H1 (cell line): ENCODE measurements at regions not wholly inside any gene's neighbourhood (a gene's known extent, or its start where the extent isn't known, plus 50 kb on each side); places are given as distances from the start of the nearest gene placed in this dataset.
A peak's percentile ranks its signal among the peaks of the same experiment; 100 is the strongest.

ENCODE experiments used
- CTCF ChIA-PET: fragments of 300-600 bp; sonication (Branson Sonifier 250); formaldehyde crosslinking; loops from one replicate; lab custom pipeline; 2021; ENCODE audit not compliant: partially characterized antibody; lab: Charles Lee
- POLR2A ChIA-PET: fragments of 300-600 bp; sonication (Branson Sonifier 250); formaldehyde crosslinking; loops from one replicate; lab custom pipeline; 2021; ENCODE audit warnings: inconsistent platforms; ENCODE audit not compliant: partially characterized antibody; lab: Charles Lee
- DNase-seq, 2 experiments: peaks; one replicate each; pipeline versions ENCODE4 v3.0.0 to v3.0.0-alpha.2; 2010 to 2022; ENCODE audit warnings: low spot score in 2 of 2, low read depth in 1 of 2, mixed read lengths in 1 of 2
- FAIRE-seq: peaks from 2 replicates; lab custom pipeline; 2011; peaks lifted over from hg19 to GRCh38; lab: Jason Lieb, UNC
- H2AFZ ChIP-seq: 2 replicates; pipeline ENCODE4 v1.8.1; 2012; ENCODE audit warnings: low read length, inconsistent platforms
- H2AK5ac ChIP-seq: 2 replicates; pipeline ENCODE4 v1.6.1; 2013; ENCODE audit warnings: low read depth, low read length
- H2BK120ac ChIP-seq: replicated peaks from 2 replicates; pipeline ENCODE3; 2013; ENCODE audit warnings: low read depth, low read length, inconsistent platforms
- H2BK12ac ChIP-seq: 2 replicates; pipeline ENCODE4 v1.6.1; 2013; ENCODE audit warnings: low read depth, low read length
- H2BK15ac ChIP-seq: 2 replicates; pipeline ENCODE4 v1.6.1; 2013; ENCODE audit warnings: low read length
- H2BK20ac ChIP-seq: 2 replicates; pipeline ENCODE4 v1.6.1; 2013; ENCODE audit warnings: low read length
- H2BK5ac ChIP-seq: 2 replicates; pipeline ENCODE4 v1.6.1; 2013; ENCODE audit warnings: low read depth, low read length
- H3K14ac ChIP-seq: 2 replicates; pipeline ENCODE4 v1.6.1; 2013; ENCODE audit warnings: inconsistent platforms; ENCODE audit not compliant: insufficient read length
- H3K18ac ChIP-seq: 2 replicates; pipeline ENCODE4 v1.6.1; 2013; ENCODE audit warnings: low read length; ENCODE audit errors: extremely low read depth
- H3K23ac ChIP-seq: 2 replicates; pipeline ENCODE4 v1.6.1; 2013; ENCODE audit warnings: inconsistent platforms; ENCODE audit not compliant: insufficient read length
- H3K23me2 ChIP-seq: 2 replicates; pipeline ENCODE4 v1.6.1; 2013; ENCODE audit warnings: low read depth, low read length
- H3K27ac ChIP-seq: 2 replicates; pipeline ENCODE4 v1.6.1; 2011; ENCODE audit warnings: low read depth, low read length, inconsistent platforms
- H3K27me3 ChIP-seq, 4 experiments: replicated peaks in 1 of 4; 1 replicate in 1 of 4; 2 replicates in 3 of 4; pipeline versions ENCODE4 v1.6.1 to v1.8.1; 2011 to 2013; ENCODE audit warnings: low read length in 3 of 4, mild to moderate bottlenecking in 3 of 4, inconsistent platforms in 2 of 4, mixed read lengths in 2 of 4, moderate library complexity in 1 of 4; ENCODE audit not compliant: control insufficient read depth in 3 of 4, insufficient read depth in 3 of 4; ENCODE audit errors: extremely low read depth in 1 of 4
- H3K36me3 ChIP-seq, 4 experiments: 2 replicates each; pipeline versions ENCODE4 v1.6.1 to v1.8.1; 2011 to 2013; ENCODE audit warnings: mild to moderate bottlenecking in 4 of 4, low read length in 3 of 4, moderate library complexity in 2 of 4, control low read depth in 1 of 4, inconsistent platforms in 1 of 4; ENCODE audit not compliant: insufficient read depth in 4 of 4, control insufficient read depth in 2 of 4
- H3K4ac ChIP-seq: replicated peaks from 2 replicates; pipeline ENCODE3; 2013; ENCODE audit warnings: low read length, low read depth, mixed read lengths, inconsistent platforms; ENCODE audit not compliant: insufficient read length
- H3K4me1 ChIP-seq, 4 experiments: replicated peaks in 1 of 4; 1 replicate in 1 of 4; 2 replicates in 3 of 4; pipeline versions ENCODE4 v1.6.1 to v1.8.1; 2011 to 2013; ENCODE audit warnings: low read length in 3 of 4, inconsistent platforms in 2 of 4, mixed read lengths in 1 of 4; ENCODE audit not compliant: insufficient read depth in 4 of 4, control insufficient read depth in 3 of 4
- H3K4me2 ChIP-seq, 2 experiments: 2 replicates each; pipeline versions ENCODE4 v1.6.1 to v1.8.1; 2011 to 2013; ENCODE audit warnings: low read depth in 2 of 2, low read length in 2 of 2, control low read depth in 1 of 2, inconsistent platforms in 1 of 2, mild to moderate bottlenecking in 1 of 2; ENCODE audit not compliant: insufficient read depth in 1 of 2
- H3K4me3 ChIP-seq, 4 experiments: fragments of 200-600, 300-600 bp in 1 of 4; sonication (generic), shearing (Covaris generic), sonication (Bioruptor Twin) in 1 of 4; 2 replicates each; pipeline versions ENCODE4 v1.5.1 to v1.8.1; 2011 to 2016; ENCODE audit warnings: low read length in 4 of 4, low read depth in 3 of 4, control low read depth in 2 of 4, inconsistent platforms in 2 of 4, mild to moderate bottlenecking in 2 of 4, mixed read lengths in 1 of 4, moderate library complexity in 1 of 4; ENCODE audit not compliant: insufficient read depth in 2 of 4; ENCODE audit errors: extremely low read depth in 1 of 4
- H3K56ac ChIP-seq: replicated peaks from 2 replicates; pipeline ENCODE3; 2013; ENCODE audit warnings: low read depth, mild to moderate bottlenecking, mixed read lengths, low read length, inconsistent platforms; ENCODE audit not compliant: insufficient read length
- H3K79me1 ChIP-seq: 2 replicates; pipeline ENCODE4 v1.6.1; 2013; ENCODE audit warnings: low read depth, low read length, control low read depth
- H3K79me2 ChIP-seq, 2 experiments: 2 replicates each; pipeline versions ENCODE4 v1.6.1 to v1.8.1; 2012 to 2013; ENCODE audit warnings: low read length in 2 of 2, mild to moderate bottlenecking in 2 of 2, inconsistent platforms in 1 of 2; ENCODE audit not compliant: insufficient read depth in 2 of 2, control insufficient read depth in 1 of 2
- H3K9ac ChIP-seq, 4 experiments: replicated peaks in 1 of 4; 1 replicate in 1 of 4; 2 replicates in 3 of 4; pipeline versions ENCODE4 v1.6.1 to v1.8.1; 2011 to 2013; ENCODE audit warnings: low read depth in 3 of 4, low read length in 3 of 4, control low read depth in 2 of 4, mild to moderate bottlenecking in 2 of 4, moderate library complexity in 2 of 4, inconsistent platforms in 1 of 4; ENCODE audit errors: extremely low read depth in 1 of 4
- H3K9me3 ChIP-seq, 2 experiments: 2 replicates each; pipeline versions ENCODE4 v1.6.1 to v1.8.1; 2012 to 2013; ENCODE audit warnings: mild to moderate bottlenecking in 2 of 2, moderate library complexity in 2 of 2, control low read depth in 1 of 2, inconsistent platforms in 1 of 2, low read depth in 1 of 2, low read length in 1 of 2, mixed read lengths in 1 of 2; ENCODE audit not compliant: insufficient read depth in 2 of 2
- H4K20me1 ChIP-seq, 2 experiments: replicated peaks in 1 of 2; 2 replicates each; pipeline versions ENCODE3 to v1.8.1; 2011 to 2013; ENCODE audit warnings: inconsistent platforms in 2 of 2, low read length in 2 of 2, mild to moderate bottlenecking in 1 of 2; ENCODE audit not compliant: insufficient read depth in 2 of 2, control insufficient read depth in 1 of 2
- H4K5ac ChIP-seq: 2 replicates; pipeline ENCODE4 v1.6.1; 2013; ENCODE audit warnings: low read length, low read depth, mixed read lengths, inconsistent platforms; ENCODE audit not compliant: insufficient read length
- H4K8ac ChIP-seq: 2 replicates; pipeline ENCODE4 v1.8.0; 2013; ENCODE audit warnings: mild to moderate bottlenecking, moderate library complexity, low read length, inconsistent platforms; ENCODE audit not compliant: insufficient read depth; ENCODE audit errors: extremely low read depth
- H4K91ac ChIP-seq: replicated peaks from 2 replicates; pipeline ENCODE3; 2013; ENCODE audit warnings: low read length, mixed read lengths, inconsistent platforms; ENCODE audit not compliant: insufficient read length
- BCL11A ChIP-seq, 2 experiments: IDR thresholded peaks; one replicate each; pipeline ENCODE4 v1.6.1; 2011; ENCODE audit warnings: low read depth in 2 of 2, low read length in 2 of 2, mild to moderate bottlenecking in 2 of 2
- CBX8 ChIP-seq: fragments of 300-800, 300-1000 bp; sonication (generic); IDR thresholded peaks from 2 replicates; pipeline ENCODE4 v1.7.1; 2016; ENCODE audit warnings: low read depth, low read length, borderline replicate concordance
- CEBPB ChIP-seq: IDR thresholded peaks from 2 replicates; pipeline ENCODE4 v1.6.1; 2012; ENCODE audit warnings: low read depth, low read length
- CHD2 ChIP-seq: IDR thresholded peaks from 2 replicates; pipeline ENCODE4 v1.6.1; 2012; ENCODE audit warnings: low read length, improper control_type of control experiment
- CREB1 ChIP-seq: IDR thresholded peaks from 2 replicates; pipeline ENCODE4 v1.6.1; 2012; ENCODE audit warnings: inconsistent platforms
- FOSL1 ChIP-seq: IDR thresholded peaks from 2 replicates; pipeline ENCODE4 v1.6.1; 2011; ENCODE audit warnings: mild to moderate bottlenecking, low read depth, low read length, moderate library complexity; ENCODE audit not compliant: insufficient read depth
- HDAC2 ChIP-seq, 2 experiments: fragments of 300-600 bp in 1 of 2; sonication (generic) in 1 of 2; IDR thresholded peaks; 2 replicates each; pipeline ENCODE4 v1.6.1; 2011 to 2012; ENCODE audit warnings: low read depth in 2 of 2, low read length in 2 of 2, mild to moderate bottlenecking in 2 of 2, moderate library complexity in 2 of 2, borderline replicate concordance in 1 of 2, inconsistent platforms in 1 of 2
- HDAC6 ChIP-seq: IDR thresholded peaks from one replicate; pipeline ENCODE4 v1.7.1; 2012; ENCODE audit warnings: low read depth, mild to moderate bottlenecking, inconsistent platforms, low read length, moderate library complexity
- NRF1 ChIP-seq: IDR thresholded peaks from 2 replicates; pipeline ENCODE4 v1.6.1; 2011; ENCODE audit warnings: mild to moderate bottlenecking, low read depth, low read length, improper control_type of control experiment
- POLR2A ChIP-seq, 2 experiments: IDR thresholded peaks; 1 replicate in 1 of 2; 2 replicates in 1 of 2; pipeline ENCODE4 v1.6.1; 2011; ENCODE audit warnings: low read depth in 2 of 2, low read length in 2 of 2, mild to moderate bottlenecking in 2 of 2; ENCODE audit errors: control extremely low read depth in 1 of 2
- RBBP5 ChIP-seq: IDR thresholded peaks from 2 replicates; pipeline ENCODE4 v1.7.1; 2012; ENCODE audit warnings: low read depth, mild to moderate bottlenecking, inconsistent platforms, low read length, moderate library complexity, borderline replicate concordance
- RFX5 ChIP-seq: IDR thresholded peaks from 2 replicates; pipeline ENCODE4 v1.6.1; 2011; ENCODE audit warnings: low read depth, low read length, improper control_type of control experiment, borderline replicate concordance
- RXRA ChIP-seq: IDR thresholded peaks from 2 replicates; pipeline ENCODE4 v1.6.1; 2011; ENCODE audit warnings: low read depth, mild to moderate bottlenecking, low read length, moderate library complexity; ENCODE audit not compliant: insufficient read depth
- SP1 ChIP-seq: IDR thresholded peaks from 2 replicates; pipeline ENCODE4 v1.6.1; 2011; ENCODE audit warnings: low read depth, low read length
- TAF7 ChIP-seq: optimal IDR thresholded peaks from 2 replicates; pipeline ENCODE3; 2011; ENCODE audit warnings: low read depth, mild to moderate bottlenecking, inconsistent platforms, low read length, moderate library complexity, borderline replicate concordance
- WGBS, 2 experiments: shearing (Covaris generic) in 1 of 2; methylation state at CpG; one replicate each; pipeline versions ENCODE4 v1.1.6 to v1.1.7; 2013 to 2015; ENCODE audit warnings: low lambda C conversion rate in 2 of 2, mixed read lengths in 2 of 2, inconsistent platforms in 1 of 2, low coverage in 1 of 2, missing lambda C conversion rate in 1 of 2; ENCODE audit not compliant: insufficient replicate concordance in 2 of 2, insufficient coverage in 1 of 2, insufficient read length in 1 of 2; ENCODE audit errors: extremely low coverage in 1 of 2, missing lambda C conversion rate in 1 of 2; 5-methylcytosine and 5-hydroxymethylcytosine counted together

- Histone ChIP-seq H3K4me2 (peak overlapping the region in 1 of 2 experiments; percentile 6; a peak in 1 of 4 replicates), H2BK15ac (no peak overlapping the region), H3K18ac (peak overlapping the region; percentile 7; the same call in 1 of the 2 replicates), H2BK120ac (no peak overlapping the region), H3K27me3 (0 out of 7 replicates have a peak, but pooled peaks cover 0 to 3% (median 0%) of the 10 kb centered on the region in 4 experiments), H2AK5ac (no peak overlapping the region), H3K56ac (no peak overlapping the region), H4K5ac (no peak overlapping the region), H3K4ac (no peak overlapping the region), H3K23ac (no peak overlapping the region), H3K79me2 (no peaks in the 10 kb centered on the region), H4K8ac (no peak overlapping the region), H3K14ac (no peak overlapping the region), H3K9ac (no peak overlapping the region), H4K20me1 (no peaks in the 10 kb centered on the region), H2AFZ (peak overlapping the region; percentile 91), H3K23me2 (no peaks in the 10 kb centered on the region), H4K91ac (peak overlapping the region; percentile 3), H3K27ac (no peak overlapping the region), H2BK20ac (no peak overlapping the region), H3K36me3 (no peaks in the 10 kb centered on the region), H3K79me1 (no peaks in the 10 kb centered on the region), H2BK12ac (0 out of 2 replicates have a peak overlapping the region, but pooled peaks have one; percentile 1), H3K4me1 (peaks cover 0 to 17% (median 10%) of the 10 kb centered on the region in 4 experiments; a peak in 4 of 7 replicates), H3K9me3 (peaks cover 6 to 15% of the 10 kb centered on the region in 2 experiments; a peak in 3 of 4 replicates), H3K4me3 (no peak overlapping the region), H2BK5ac (no peak overlapping the region)
- no peak for DNase-seq
- ChIA-PET POLR2A (interaction anchor here (0.7 kb wide), 1 partner anchor 10 kb away, joined by 4 read pairs; no protein-coding TSS in a partner anchor), CTCF (interaction anchor here (0.9 to 1.7 kb wide), 3 partner anchors 12 to 34 kb away, joined by 3 to 5 read pairs (median 3); no protein-coding TSS in a partner anchor)
- no peak for FAIRE-seq
- WGBS, 2 experiments: 88% methylated on average over 8 of the region's 8 CpGs; no CpG with 5 or more reads in 1 of the 2 experiments
- no peak for TF ChIP-seq TAF7
- no peak for TF ChIP-seq CHD2
- TF ChIP-seq CREB1: no peak
- no peak for TF ChIP-seq RFX5
- TF ChIP-seq CEBPB: no peak
- TF ChIP-seq BCL11A (IDR thresholded peaks at IDR 0.05; ENCODE audit: low read depth in 2 of 2, low read length in 2 of 2): no peak
- TF ChIP-seq HDAC2 (IDR thresholded peaks at IDR 0.05; ENCODE audit: borderline replicate concordance in 1 of 2, low read depth in 2 of 2, low read length in 2 of 2): no peak
- TF ChIP-seq HDAC6: no peak
- no peak for TF ChIP-seq RXRA
- no peak for TF ChIP-seq NRF1
- TF ChIP-seq FOSL1: no peak
- TF ChIP-seq SP1: no peak
- TF ChIP-seq RBBP5: no peak
- no peak for TF ChIP-seq POLR2A (IDR thresholded peaks at IDR 0.05; ENCODE audit: control extremely low read depth in 1 of 2, low read depth in 2 of 2, low read length in 2 of 2)
- no peak for TF ChIP-seq CBX8
Measured at GRCh38 chr10:125515571-125515970, 167.4 kb downstream of the TEX36 start.
